ENCODE measurements at regions not wholly inside any gene's neighbourhood (a gene's known extent, or its start where the extent isn't known, plus 50 kb on each side); places are given as distances from the start of the nearest gene placed in this dataset.

DNA sequence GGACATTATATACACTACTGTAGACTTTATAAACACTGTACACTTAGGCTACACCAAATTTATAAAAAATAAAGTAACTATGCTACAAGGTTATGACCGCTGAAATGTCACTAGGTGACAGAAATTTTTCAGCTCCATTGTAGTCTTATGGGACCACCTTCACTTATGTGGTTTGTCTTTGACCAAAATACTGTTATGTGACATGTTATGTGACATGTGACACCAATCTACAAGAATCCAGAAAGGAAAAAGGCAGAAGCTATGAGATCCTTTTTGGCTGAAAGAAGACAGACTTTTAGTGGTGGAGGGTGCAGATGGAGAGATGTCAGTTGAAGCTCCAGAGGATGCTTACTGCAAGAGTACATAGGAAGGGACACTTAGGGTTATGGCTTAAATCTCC is 1378.4 kb upstream of the TENM4 start:
- DNase-seq = no peak

GRCh38 chr11:80816966-80817365 is 1376.1 kb upstream of the TENM4 start:
- DNase-seq = no peak

DNA sequence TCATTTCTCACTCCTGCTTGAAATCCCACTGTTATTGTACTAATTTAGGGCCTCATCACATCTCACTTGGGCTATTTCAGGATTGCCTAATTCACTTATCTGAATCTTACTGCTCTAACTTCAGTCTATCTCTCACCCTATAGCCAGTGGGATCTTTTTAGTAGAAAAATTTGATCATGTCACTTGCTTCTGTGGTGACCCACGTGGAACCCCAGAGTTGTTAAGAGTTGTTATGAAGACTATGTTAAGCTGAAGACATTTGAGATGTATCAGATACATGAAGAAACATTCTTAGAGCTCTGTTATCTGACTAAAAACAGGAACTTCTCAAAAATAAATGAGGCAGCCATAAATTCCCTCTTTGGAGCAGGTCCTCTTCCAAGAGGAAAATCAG is 1375.6 kb upstream of the TENM4 start:
- no peak for DNase-seq

GRCh38 chr11:80815752-80816453 is 1375.1 kb upstream of the TENM4 start:
- DNase-seq = peak; percentile 1

GRCh38 chr11:80814813-80815212 is 1374.0 kb upstream of the TENM4 start:
- DNase-seq = no peak

DNA sequence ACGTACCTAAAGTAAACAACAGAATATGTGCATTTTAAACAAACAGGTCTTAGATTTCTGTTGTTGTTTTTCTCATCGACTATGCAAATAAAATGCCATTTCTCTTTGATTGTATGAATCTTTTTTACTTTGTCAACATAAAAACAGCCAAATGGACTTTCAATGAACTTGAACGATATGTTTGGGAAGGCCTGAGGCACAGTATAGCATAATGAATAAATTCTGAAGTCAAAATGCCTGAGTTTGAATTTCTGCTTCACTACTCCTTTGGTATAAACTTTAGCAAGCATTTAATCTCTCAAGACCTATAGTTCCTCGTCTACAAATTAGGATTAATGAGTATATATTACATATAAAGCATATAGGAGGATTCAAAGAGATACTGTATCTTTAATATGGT is 1369.9 kb upstream of the TENM4 start:
- no peak for DNase-seq

DNA sequence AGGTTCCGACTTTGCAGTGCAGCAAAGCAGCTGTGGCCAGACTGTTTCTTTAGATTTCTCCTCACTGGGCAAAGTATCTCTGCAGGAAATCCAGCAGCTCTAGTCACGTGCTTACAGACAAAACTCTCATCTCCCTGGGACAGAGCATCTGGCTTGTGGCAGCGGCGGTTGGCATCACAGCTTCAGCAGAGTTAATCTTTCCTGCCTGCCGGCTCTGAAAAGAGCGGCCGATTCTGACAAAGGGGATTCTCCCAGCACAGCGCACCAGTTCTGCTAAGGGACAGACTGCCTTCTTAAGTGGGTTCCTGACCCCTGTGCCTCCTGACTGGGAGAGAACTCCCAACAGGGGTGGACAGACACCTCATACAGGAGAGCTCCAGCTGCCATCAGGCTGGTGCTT is 1357.3 kb upstream of the TENM4 start:
- DNase-seq = no peak

GRCh38 chr11:80783561-80783960 is 1342.7 kb upstream of the TENM4 start:
- DNase-seq = no peak

DNA sequence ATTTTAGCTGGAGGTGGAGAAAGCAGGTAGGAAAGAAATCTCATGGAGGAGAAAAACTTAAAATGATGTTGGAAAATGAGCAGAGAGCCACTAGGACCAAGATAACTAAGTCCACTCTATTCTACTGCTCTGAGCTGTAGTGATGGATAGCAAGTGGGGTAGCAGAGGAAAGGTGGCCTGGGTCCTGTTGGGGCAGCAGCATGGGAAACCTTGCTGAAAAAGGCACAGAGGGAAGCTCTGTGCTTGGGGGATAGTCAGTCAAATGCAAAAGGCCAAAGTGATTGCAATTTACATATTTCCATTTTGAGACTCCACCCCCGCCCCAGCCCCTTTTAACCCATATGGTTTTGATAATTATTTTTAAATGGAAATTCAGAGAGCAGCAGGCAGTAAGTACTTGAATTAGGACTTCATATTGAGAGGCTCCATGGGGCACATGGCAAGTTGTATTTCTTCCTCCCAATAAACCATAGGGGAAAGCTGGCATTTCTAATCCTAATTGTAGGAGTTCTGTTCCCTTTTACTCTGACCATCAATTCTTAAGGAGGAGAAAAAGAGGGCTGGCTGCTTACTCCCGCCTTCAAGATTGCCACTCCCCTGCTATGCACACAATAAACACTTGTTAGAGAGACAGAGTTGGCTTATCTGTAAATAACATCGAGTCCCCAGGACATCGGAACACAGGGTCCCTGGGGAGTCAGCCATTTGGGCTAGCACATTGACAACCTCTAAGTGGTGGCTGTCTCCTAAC is 1341.5 kb upstream of the TENM4 start:
- DNase-seq = no peak

GRCh38 chr11:80779905-80780605 is 1339.2 kb upstream of the TENM4 start:
- DNase-seq = no peak

GRCh38 chr11:80778941-80779340 is 1338.1 kb upstream of the TENM4 start:
- no peak for DNase-seq

DNA sequence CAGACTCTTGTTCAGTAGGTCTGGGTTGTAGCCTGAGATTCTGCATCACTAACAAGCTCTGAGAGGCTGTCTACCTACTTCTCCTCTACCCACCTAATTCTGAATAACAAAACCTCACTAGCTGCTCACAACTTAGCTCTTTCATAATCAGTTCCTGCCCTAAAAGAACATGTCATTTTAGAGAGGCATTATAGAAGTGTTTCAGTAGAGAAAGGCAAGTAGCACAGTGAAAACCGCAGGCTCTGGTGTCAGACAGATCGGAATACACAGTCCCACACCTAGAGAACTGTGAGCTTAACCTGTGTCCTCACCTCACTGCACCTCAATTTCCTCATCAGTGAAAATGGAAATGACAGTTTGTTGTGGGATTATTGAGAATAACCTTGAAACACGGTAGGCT is 1337.6 kb upstream of the TENM4 start:
- no peak for DNase-seq

DNA sequence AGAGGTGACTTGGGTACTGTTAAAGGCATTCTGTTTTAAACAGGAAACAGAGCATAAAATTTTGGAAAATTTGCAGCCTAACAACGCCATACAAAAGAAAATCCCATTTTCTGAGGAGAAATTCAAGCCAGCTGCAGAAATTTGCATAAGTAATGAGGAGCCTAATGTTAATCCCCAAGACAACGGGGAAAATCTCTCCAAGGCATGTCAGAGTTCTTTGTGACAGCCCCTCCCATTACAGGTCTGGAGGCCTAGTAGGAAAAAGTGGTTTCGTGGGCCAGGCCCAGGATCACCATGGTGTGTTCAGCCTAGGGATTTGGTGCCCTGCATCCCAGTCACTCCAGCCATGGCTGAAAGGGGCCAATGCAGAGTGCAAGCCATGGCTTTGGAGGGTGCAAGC is 1333.1 kb upstream of the TENM4 start:
- no peak for DNase-seq

DNA sequence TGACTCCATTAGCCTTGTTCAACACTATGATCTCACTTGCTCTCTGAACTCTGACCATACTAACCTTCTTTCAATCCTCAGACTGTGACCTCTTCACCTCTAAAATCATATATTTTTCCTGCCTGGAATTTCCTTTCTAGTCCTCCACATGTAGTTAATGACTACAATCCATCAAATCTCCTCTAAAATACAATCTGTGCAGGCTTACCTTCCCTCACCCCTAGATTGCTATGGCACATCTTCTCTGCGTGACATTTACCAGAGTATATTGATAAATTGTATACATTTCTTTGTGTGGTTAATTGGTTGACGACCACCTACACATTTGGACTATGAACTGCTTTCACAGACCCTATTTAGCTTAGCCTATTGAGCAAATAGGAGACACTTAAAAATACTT is 1330.2 kb upstream of the TENM4 start:
- no peak for DNase-seq

- DNase-seq = no peak
Measured at GRCh38 chr11:80758787-80759186, 1318.0 kb upstream of the TENM4 start.

DNA sequence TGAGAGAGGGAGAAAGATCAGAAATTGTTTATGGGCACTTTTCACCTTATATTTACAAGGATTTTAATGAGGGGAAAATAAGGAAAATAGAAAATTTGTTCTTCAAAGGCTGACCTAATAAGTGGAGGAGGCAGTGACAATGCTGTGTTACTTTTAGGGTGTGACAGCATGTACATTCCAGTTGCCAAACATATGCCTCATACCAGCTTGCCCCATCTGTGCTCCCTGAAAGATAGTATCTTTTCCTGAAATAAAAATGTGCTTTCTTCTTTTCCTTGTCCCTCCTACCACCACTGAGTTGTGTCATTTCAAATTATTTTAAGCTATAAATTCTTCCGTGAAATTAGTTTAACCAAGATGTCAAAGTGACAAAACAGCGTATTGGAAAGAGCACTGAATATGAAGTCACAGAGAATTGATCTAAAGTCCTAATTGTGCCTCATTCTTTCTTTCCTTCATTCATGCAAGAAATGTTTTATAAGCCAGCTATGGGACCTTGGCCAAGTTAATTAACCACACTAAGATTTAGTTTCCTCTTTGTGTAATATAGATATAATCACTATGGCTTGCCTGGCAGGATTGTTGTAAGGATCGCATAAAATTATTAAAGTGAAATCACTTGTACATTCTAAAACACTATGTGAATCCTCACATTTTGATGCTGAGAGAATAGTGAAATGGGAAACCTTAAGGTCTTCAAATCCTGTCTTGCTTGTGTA is 1307.5 kb upstream of the TENM4 start:
- no peak for DNase-seq

DNA sequence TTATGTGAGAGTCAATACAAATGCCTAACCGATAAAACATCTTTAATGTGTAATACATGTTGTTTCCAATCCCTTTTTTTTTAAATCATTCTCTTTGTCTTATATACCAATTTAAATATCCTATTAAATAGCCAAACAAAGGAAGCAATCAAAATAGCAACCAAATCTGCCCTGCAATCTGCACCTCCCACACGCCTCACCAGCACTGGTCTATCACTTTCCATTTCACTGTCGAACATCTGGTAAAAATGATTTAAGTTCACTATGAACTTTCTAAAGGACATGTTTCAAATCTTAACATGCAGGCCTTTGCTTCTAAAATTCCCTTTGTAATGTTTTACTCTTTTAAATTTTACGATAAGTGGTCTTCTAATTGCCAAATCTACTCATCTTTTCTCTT is 1305.5 kb upstream of the TENM4 start:
- no peak for DNase-seq

DNA sequence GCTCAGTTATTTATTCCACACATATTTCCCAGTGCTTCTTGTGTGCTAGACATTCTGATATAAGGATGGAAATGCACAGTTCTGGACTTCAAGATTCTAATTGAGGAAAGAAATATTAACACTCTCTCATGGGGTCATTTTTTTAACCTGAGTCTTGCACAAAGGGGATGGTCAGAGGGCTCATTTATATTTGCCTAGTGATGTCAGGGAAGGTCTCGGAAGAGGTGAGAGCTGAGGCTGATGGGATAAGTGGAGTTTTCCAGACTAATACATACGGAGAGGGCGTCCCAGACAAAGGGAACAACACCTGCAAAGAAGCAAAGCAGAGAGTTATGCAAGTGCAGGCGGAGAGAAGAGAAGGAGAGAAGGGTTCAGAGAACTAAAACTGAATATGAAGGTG is 1304.6 kb upstream of the TENM4 start:
- DNase-seq = no peak

- DNase-seq = no peak
Measured at GRCh38 chr11:80733790-80734189, 1293.0 kb upstream of the TENM4 start.

DNA sequence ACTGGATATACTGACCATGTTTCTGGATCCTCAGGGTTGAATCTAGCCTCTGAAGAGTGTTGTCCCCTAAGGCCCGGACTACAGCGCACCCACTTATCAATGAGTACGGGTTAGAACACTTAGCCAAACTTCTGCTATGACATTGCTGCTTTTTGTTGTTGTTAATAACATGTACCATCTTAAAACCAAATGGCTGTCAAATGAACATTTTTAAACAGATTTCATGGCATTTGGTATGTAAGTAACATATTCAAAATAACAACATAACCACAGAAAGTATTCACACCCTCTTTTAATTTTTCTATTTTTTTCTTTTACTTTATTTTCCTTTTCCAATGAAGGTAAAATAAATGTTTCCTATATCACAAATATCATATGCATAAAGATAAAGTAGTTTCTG is 1292.5 kb upstream of the TENM4 start:
- no peak for DNase-seq

DNA sequence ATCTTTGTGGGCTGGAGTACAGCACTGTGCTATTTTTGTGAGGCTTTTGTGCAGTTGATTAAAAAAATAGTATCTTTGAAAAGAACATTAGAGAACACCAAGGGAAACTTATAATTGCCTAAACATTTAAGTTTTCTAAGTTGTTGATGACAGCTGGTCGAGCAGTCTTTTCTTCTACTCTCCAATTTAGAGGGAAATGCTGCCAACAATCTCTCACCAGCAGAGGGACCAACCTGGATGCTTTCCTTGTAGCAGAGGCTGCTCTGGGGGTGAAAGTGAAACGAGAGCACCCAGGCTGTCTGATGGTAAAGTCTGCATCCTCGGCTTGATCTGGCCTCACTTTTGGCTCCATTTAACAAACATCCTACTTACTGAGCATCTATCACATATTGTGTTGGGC is 1286.5 kb upstream of the TENM4 start:
- no peak for DNase-seq

GRCh38 chr11:80726236-80726635 is 1285.4 kb upstream of the TENM4 start:
- DNase-seq = no peak

GRCh38 chr11:80724366-80724765 is 1283.5 kb upstream of the TENM4 start:
- no peak for DNase-seq

DNA sequence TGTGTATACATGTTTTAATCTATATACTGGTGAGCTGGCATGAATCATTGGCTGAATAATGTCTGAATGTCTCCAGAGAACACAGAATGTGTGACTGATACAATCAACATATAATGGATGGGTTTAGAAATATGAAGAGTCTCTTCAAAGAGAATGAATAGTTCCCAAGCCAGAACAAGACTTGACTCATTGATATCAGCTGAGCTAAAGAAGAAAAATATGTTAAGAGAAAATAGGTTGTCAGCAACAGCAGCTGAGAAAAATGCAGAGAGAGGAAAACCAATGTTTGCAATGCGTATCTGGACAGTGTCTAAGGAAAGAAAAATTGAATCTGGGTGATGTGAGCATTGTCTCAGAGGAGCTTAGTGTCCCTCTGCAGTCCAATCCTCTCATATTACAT is 1281.8 kb upstream of the TENM4 start:
- no peak for DNase-seq
